ENCODE measurements at regions not wholly inside any gene's neighbourhood (a gene's known extent, or its start where the extent isn't known, plus 50 kb on each side); places are given as distances from the start of the nearest gene placed in this dataset.
"Not testable (repeated sequence)": the region's sequence is repeated elsewhere in the genome, so short reads cannot be mapped to it uniquely, and the experiment has no call there.

GRCh38 chr4:24211856-24212255 is 322.0 kb upstream of the PPARGC1A start:
- DNase-seq (ENCODE audit: extremely low read depth, low read depth): no peak

- DNase-seq (ENCODE audit: extremely low read depth, low read depth): peak; percentile 94
Observed at GRCh38 chr4:24210332-24210902, 320.6 kb upstream of the PPARGC1A start.

GRCh38 chr4:24209906-24210305 is 320.1 kb upstream of the PPARGC1A start:
- DNase-seq (ENCODE audit: extremely low read depth, low read depth): no peak

GRCh38 chr4:24209131-24209530 is 319.3 kb upstream of the PPARGC1A start:
- DNase-seq (ENCODE audit: extremely low read depth, low read depth): no peak

GRCh38 chr4:24208691-24209090 is 318.8 kb upstream of the PPARGC1A start:
- no peak for DNase-seq (ENCODE audit: extremely low read depth, low read depth)

GRCh38 chr4:24204708-24205107 is 314.9 kb upstream of the PPARGC1A start:
- not testable (repeated sequence) for DNase-seq (ENCODE audit: extremely low read depth, low read depth)

GRCh38 chr4:24203926-24204325 is 314.1 kb upstream of the PPARGC1A start:
- no peak for DNase-seq (ENCODE audit: extremely low read depth, low read depth)

- DNase-seq (ENCODE audit: extremely low read depth, low read depth): no peak
Observed at GRCh38 chr4:24202579-24202978, 312.7 kb upstream of the PPARGC1A start.

GRCh38 chr4:24197955-24198354 is 308.1 kb upstream of the PPARGC1A start:
- DNase-seq (ENCODE audit: extremely low read depth, low read depth): no peak

GRCh38 chr4:24196785-24197184 is 306.9 kb upstream of the PPARGC1A start:
- no peak for DNase-seq (ENCODE audit: extremely low read depth, low read depth)

- DNase-seq (ENCODE audit: extremely low read depth, low read depth): no peak
Observed at GRCh38 chr4:24195991-24196736, 306.3 kb upstream of the PPARGC1A start.

- DNase-seq (ENCODE audit: extremely low read depth, low read depth): no peak
Observed at GRCh38 chr4:24192018-24192641, 302.3 kb upstream of the PPARGC1A start.

- DNase-seq (ENCODE audit: extremely low read depth, low read depth): no peak
Observed at GRCh38 chr4:24190761-24191695, 301.2 kb upstream of the PPARGC1A start.

GRCh38 chr4:24188459-24188858 is 298.6 kb upstream of the PPARGC1A start:
- DNase-seq (ENCODE audit: extremely low read depth, low read depth): no peak

GRCh38 chr4:24186466-24186865 is 296.6 kb upstream of the PPARGC1A start:
- DNase-seq (ENCODE audit: extremely low read depth, low read depth): no peak

- DNase-seq (ENCODE audit: extremely low read depth, low read depth): no peak
Observed at GRCh38 chr4:24181005-24181404, 291.2 kb upstream of the PPARGC1A start.

GRCh38 chr4:24180586-24180985 is 290.7 kb upstream of the PPARGC1A start:
- no peak for DNase-seq (ENCODE audit: extremely low read depth, low read depth)

- no peak for DNase-seq (ENCODE audit: extremely low read depth, low read depth)
Observed at GRCh38 chr4:24179201-24179840, 289.5 kb upstream of the PPARGC1A start.

- DNase-seq (ENCODE audit: extremely low read depth, low read depth): not testable (repeated sequence)
Observed at GRCh38 chr4:24177443-24177842, 287.6 kb upstream of the PPARGC1A start.

- DNase-seq (ENCODE audit: extremely low read depth, low read depth): no peak
Observed at GRCh38 chr4:24175707-24176106, 285.9 kb upstream of the PPARGC1A start.
